H1 (cell line): ENCODE measurements at regions not wholly inside any gene's neighbourhood (a gene's known extent, or its start where the extent isn't known, plus 50 kb on each side); places are given as distances from the start of the nearest gene placed in this dataset.

Experiments used
- CTCF ChIA-PET: fragments of 300-600 bp; sonication (Branson Sonifier 250); formaldehyde crosslinking; loops from one replicate; lab custom pipeline; 2021; ENCODE audit not compliant: partially characterized antibody; lab: Charles Lee
- POLR2A ChIA-PET: fragments of 300-600 bp; sonication (Branson Sonifier 250); formaldehyde crosslinking; loops from one replicate; lab custom pipeline; 2021; ENCODE audit warnings: inconsistent platforms; ENCODE audit not compliant: partially characterized antibody; lab: Charles Lee
- DNase-seq, 2 experiments: peaks; one replicate each; pipeline versions ENCODE4 v3.0.0 to v3.0.0-alpha.2; 2010 to 2022; ENCODE audit warnings: low spot score in 2 of 2, low read depth in 1 of 2, mixed read lengths in 1 of 2
- FAIRE-seq: peaks from 2 replicates; lab custom pipeline; 2011; peaks lifted over from hg19 to GRCh38; lab: Jason Lieb, UNC
- H2AFZ ChIP-seq: 2 replicates; pipeline ENCODE4 v1.8.1; 2012; ENCODE audit warnings: low read length, inconsistent platforms
- H2AK5ac ChIP-seq: 2 replicates; pipeline ENCODE4 v1.6.1; 2013; ENCODE audit warnings: low read depth, low read length
- H2BK120ac ChIP-seq: replicated peaks from 2 replicates; pipeline ENCODE3; 2013; ENCODE audit warnings: low read depth, low read length, inconsistent platforms
- H2BK12ac ChIP-seq: 2 replicates; pipeline ENCODE4 v1.6.1; 2013; ENCODE audit warnings: low read depth, low read length
- H2BK15ac ChIP-seq: 2 replicates; pipeline ENCODE4 v1.6.1; 2013; ENCODE audit warnings: low read length
- H2BK20ac ChIP-seq: 2 replicates; pipeline ENCODE4 v1.6.1; 2013; ENCODE audit warnings: low read length
- H2BK5ac ChIP-seq: 2 replicates; pipeline ENCODE4 v1.6.1; 2013; ENCODE audit warnings: low read depth, low read length
- H3K14ac ChIP-seq: 2 replicates; pipeline ENCODE4 v1.6.1; 2013; ENCODE audit warnings: inconsistent platforms; ENCODE audit not compliant: insufficient read length
- H3K18ac ChIP-seq: 2 replicates; pipeline ENCODE4 v1.6.1; 2013; ENCODE audit warnings: low read length; ENCODE audit errors: extremely low read depth
- H3K23ac ChIP-seq: 2 replicates; pipeline ENCODE4 v1.6.1; 2013; ENCODE audit warnings: inconsistent platforms; ENCODE audit not compliant: insufficient read length
- H3K23me2 ChIP-seq: 2 replicates; pipeline ENCODE4 v1.6.1; 2013; ENCODE audit warnings: low read depth, low read length
- H3K27ac ChIP-seq: 2 replicates; pipeline ENCODE4 v1.6.1; 2011; ENCODE audit warnings: low read depth, low read length, inconsistent platforms
- H3K27me3 ChIP-seq, 4 experiments: replicated peaks in 1 of 4; 1 replicate in 1 of 4; 2 replicates in 3 of 4; pipeline versions ENCODE4 v1.6.1 to v1.8.1; 2011 to 2013; ENCODE audit warnings: low read length in 3 of 4, mild to moderate bottlenecking in 3 of 4, inconsistent platforms in 2 of 4, mixed read lengths in 2 of 4, moderate library complexity in 1 of 4; ENCODE audit not compliant: control insufficient read depth in 3 of 4, insufficient read depth in 3 of 4; ENCODE audit errors: extremely low read depth in 1 of 4
- H3K36me3 ChIP-seq, 4 experiments: 2 replicates each; pipeline versions ENCODE4 v1.6.1 to v1.8.1; 2011 to 2013; ENCODE audit warnings: mild to moderate bottlenecking in 4 of 4, low read length in 3 of 4, moderate library complexity in 2 of 4, control low read depth in 1 of 4, inconsistent platforms in 1 of 4; ENCODE audit not compliant: insufficient read depth in 4 of 4, control insufficient read depth in 2 of 4
- H3K4ac ChIP-seq: replicated peaks from 2 replicates; pipeline ENCODE3; 2013; ENCODE audit warnings: low read length, low read depth, mixed read lengths, inconsistent platforms; ENCODE audit not compliant: insufficient read length
- H3K4me1 ChIP-seq, 4 experiments: replicated peaks in 1 of 4; 1 replicate in 1 of 4; 2 replicates in 3 of 4; pipeline versions ENCODE4 v1.6.1 to v1.8.1; 2011 to 2013; ENCODE audit warnings: low read length in 3 of 4, inconsistent platforms in 2 of 4, mixed read lengths in 1 of 4; ENCODE audit not compliant: insufficient read depth in 4 of 4, control insufficient read depth in 3 of 4
- H3K4me2 ChIP-seq, 2 experiments: 2 replicates each; pipeline versions ENCODE4 v1.6.1 to v1.8.1; 2011 to 2013; ENCODE audit warnings: low read depth in 2 of 2, low read length in 2 of 2, control low read depth in 1 of 2, inconsistent platforms in 1 of 2, mild to moderate bottlenecking in 1 of 2; ENCODE audit not compliant: insufficient read depth in 1 of 2
- H3K4me3 ChIP-seq, 4 experiments: fragments of 200-600, 300-600 bp in 1 of 4; sonication (generic), shearing (Covaris generic), sonication (Bioruptor Twin) in 1 of 4; 2 replicates each; pipeline versions ENCODE4 v1.5.1 to v1.8.1; 2011 to 2016; ENCODE audit warnings: low read length in 4 of 4, low read depth in 3 of 4, control low read depth in 2 of 4, inconsistent platforms in 2 of 4, mild to moderate bottlenecking in 2 of 4, mixed read lengths in 1 of 4, moderate library complexity in 1 of 4; ENCODE audit not compliant: insufficient read depth in 2 of 4; ENCODE audit errors: extremely low read depth in 1 of 4
- H3K56ac ChIP-seq: replicated peaks from 2 replicates; pipeline ENCODE3; 2013; ENCODE audit warnings: low read depth, mild to moderate bottlenecking, mixed read lengths, low read length, inconsistent platforms; ENCODE audit not compliant: insufficient read length
- H3K79me1 ChIP-seq: 2 replicates; pipeline ENCODE4 v1.6.1; 2013; ENCODE audit warnings: low read depth, low read length, control low read depth
- H3K79me2 ChIP-seq, 2 experiments: 2 replicates each; pipeline versions ENCODE4 v1.6.1 to v1.8.1; 2012 to 2013; ENCODE audit warnings: low read length in 2 of 2, mild to moderate bottlenecking in 2 of 2, inconsistent platforms in 1 of 2; ENCODE audit not compliant: insufficient read depth in 2 of 2, control insufficient read depth in 1 of 2
- H3K9ac ChIP-seq, 4 experiments: replicated peaks in 1 of 4; 1 replicate in 1 of 4; 2 replicates in 3 of 4; pipeline versions ENCODE4 v1.6.1 to v1.8.1; 2011 to 2013; ENCODE audit warnings: low read depth in 3 of 4, low read length in 3 of 4, control low read depth in 2 of 4, mild to moderate bottlenecking in 2 of 4, moderate library complexity in 2 of 4, inconsistent platforms in 1 of 4; ENCODE audit errors: extremely low read depth in 1 of 4
- H3K9me3 ChIP-seq, 2 experiments: 2 replicates each; pipeline versions ENCODE4 v1.6.1 to v1.8.1; 2012 to 2013; ENCODE audit warnings: mild to moderate bottlenecking in 2 of 2, moderate library complexity in 2 of 2, control low read depth in 1 of 2, inconsistent platforms in 1 of 2, low read depth in 1 of 2, low read length in 1 of 2, mixed read lengths in 1 of 2; ENCODE audit not compliant: insufficient read depth in 2 of 2
- H4K20me1 ChIP-seq, 2 experiments: replicated peaks in 1 of 2; 2 replicates each; pipeline versions ENCODE3 to v1.8.1; 2011 to 2013; ENCODE audit warnings: inconsistent platforms in 2 of 2, low read length in 2 of 2, mild to moderate bottlenecking in 1 of 2; ENCODE audit not compliant: insufficient read depth in 2 of 2, control insufficient read depth in 1 of 2
- H4K5ac ChIP-seq: 2 replicates; pipeline ENCODE4 v1.6.1; 2013; ENCODE audit warnings: low read length, low read depth, mixed read lengths, inconsistent platforms; ENCODE audit not compliant: insufficient read length
- H4K8ac ChIP-seq: 2 replicates; pipeline ENCODE4 v1.8.0; 2013; ENCODE audit warnings: mild to moderate bottlenecking, moderate library complexity, low read length, inconsistent platforms; ENCODE audit not compliant: insufficient read depth; ENCODE audit errors: extremely low read depth
- H4K91ac ChIP-seq: replicated peaks from 2 replicates; pipeline ENCODE3; 2013; ENCODE audit warnings: low read length, mixed read lengths, inconsistent platforms; ENCODE audit not compliant: insufficient read length
- BCL11A ChIP-seq, 2 experiments: IDR thresholded peaks; one replicate each; pipeline ENCODE4 v1.6.1; 2011; ENCODE audit warnings: low read depth in 2 of 2, low read length in 2 of 2, mild to moderate bottlenecking in 2 of 2
- CREB1 ChIP-seq: IDR thresholded peaks from 2 replicates; pipeline ENCODE4 v1.6.1; 2012; ENCODE audit warnings: inconsistent platforms
- CTCF ChIP-seq, 3 experiments: IDR thresholded peaks; 1 replicate in 2 of 3; 2 replicates in 1 of 3; pipeline versions ENCODE4 v1.5.1 to v1.6.1; 2011; ENCODE audit warnings: low read length in 3 of 3, mild to moderate bottlenecking in 3 of 3, inconsistent platforms in 2 of 3, low read depth in 1 of 3, moderate library complexity in 1 of 3; ENCODE audit not compliant: insufficient read depth in 1 of 3; ENCODE audit errors: control extremely low read depth in 1 of 3
- EZH2 ChIP-seq: fragments of 200-600 bp; sonication (generic); IDR thresholded peaks from 2 replicates; pipeline ENCODE4 v1.7.1; 2012; ENCODE audit warnings: low read depth, mild to moderate bottlenecking, moderate library complexity, low read length, inconsistent platforms; ENCODE audit not compliant: severe bottlenecking
- FOSL1 ChIP-seq: IDR thresholded peaks from 2 replicates; pipeline ENCODE4 v1.6.1; 2011; ENCODE audit warnings: mild to moderate bottlenecking, low read depth, low read length, moderate library complexity; ENCODE audit not compliant: insufficient read depth
- KDM1A ChIP-seq: fragments of 200-600, 300-600 bp; sonication (generic); IDR thresholded peaks from 2 replicates; pipeline ENCODE4 v1.7.1; 2016; ENCODE audit warnings: mild to moderate bottlenecking, low read length, borderline replicate concordance
- SP4 ChIP-seq: IDR thresholded peaks from 2 replicates; pipeline ENCODE4 v1.6.1; 2012; ENCODE audit warnings: low read length, inconsistent platforms
- SUZ12 ChIP-seq: fragments of 200-600 bp; sonication (generic); IDR thresholded peaks from 2 replicates; pipeline ENCODE4 v1.6.1; 2012; ENCODE audit warnings: mild to moderate bottlenecking, inconsistent platforms, low read length, moderate library complexity, mixed read lengths
- WGBS, 2 experiments: shearing (Covaris generic) in 1 of 2; methylation state at CpG; one replicate each; pipeline versions ENCODE4 v1.1.6 to v1.1.7; 2013 to 2015; ENCODE audit warnings: low lambda C conversion rate in 2 of 2, mixed read lengths in 2 of 2, inconsistent platforms in 1 of 2, low coverage in 1 of 2, missing lambda C conversion rate in 1 of 2; ENCODE audit not compliant: insufficient replicate concordance in 2 of 2, insufficient coverage in 1 of 2, insufficient read length in 1 of 2; ENCODE audit errors: extremely low coverage in 1 of 2, missing lambda C conversion rate in 1 of 2; 5-methylcytosine and 5-hydroxymethylcytosine counted together
- TF ChIP-seq, protein P1 (sequence below): IDR thresholded peaks from 2 replicates; pipeline ENCODE4 v1.6.1; 2012; ENCODE audit warnings: inconsistent platforms

DNA sequence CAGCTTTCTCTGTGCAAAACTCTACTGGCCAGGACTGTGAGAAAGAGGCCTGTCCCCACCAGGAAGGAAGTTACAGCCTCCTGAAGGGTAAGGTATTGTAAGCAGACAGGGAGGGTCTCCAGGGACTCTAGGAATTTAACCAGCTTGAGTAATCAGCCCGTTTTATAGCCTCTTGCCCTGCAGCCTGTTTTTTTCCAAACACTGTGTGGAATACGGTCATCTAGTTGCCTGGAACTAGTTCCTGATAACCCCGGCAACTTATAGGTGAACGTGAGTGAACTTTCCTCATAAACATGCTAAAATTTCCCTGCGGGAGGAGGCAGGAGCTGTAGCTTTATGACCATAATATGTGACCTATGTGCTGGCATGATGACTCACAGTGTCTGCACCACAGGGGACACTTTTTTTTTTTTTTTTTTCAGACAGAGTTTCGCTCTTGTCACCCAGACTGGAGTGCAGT, 60.1 kb upstream of the DAZL start:
- Histone ChIP-seq H4K91ac (peak overlapping the region; percentile 93), H4K8ac (no peak overlapping the region), H2BK120ac (peak overlapping the region; percentile 93), H2BK15ac (no peak overlapping the region), H3K18ac (peak overlapping the region; percentile 60), H3K27ac (peak overlapping the region; percentile 33), H3K23me2 (no peaks in the 10 kb centered on the region), H3K4me1 (peaks cover 0 to 25% (median 18%) of the 10 kb centered on the region in 4 experiments; a peak in 6 of 7 replicates), H3K4me2 (peak overlapping the region in 1 of 2 experiments; percentile 21; a peak in 1 of 4 replicates), H2BK20ac (peak overlapping the region; percentile 94), H2BK5ac (peak overlapping the region; percentile 91), H3K9ac (no peak overlapping the region; a peak in 1 of 7 replicates), H4K5ac (peak overlapping the region; percentile 49), H3K4ac (peak overlapping the region; percentile 38), H3K27me3 (no peaks in the 10 kb centered on the region), H3K14ac (no peak overlapping the region), H2AFZ (no peak overlapping the region), H3K36me3 (peaks cover 0 to 42% (median 15%) of the 10 kb centered on the region in 4 experiments; a peak in 6 of 8 replicates), H2BK12ac (peak overlapping the region; percentile 75), H4K20me1 (no peaks in the 10 kb centered on the region), H3K4me3 (no peak overlapping the region), H3K79me1 (no peaks in the 10 kb centered on the region; the same call in 1 of the 2 replicates), H3K79me2 (peaks cover 0 to 34% of the 10 kb centered on the region in 2 experiments; a peak in 2 of 4 replicates), H2AK5ac (no peak overlapping the region), H3K23ac (no peak overlapping the region), H3K56ac (no peak overlapping the region), H3K9me3 (peaks cover 3 to 15% of the 10 kb centered on the region in 2 experiments; a peak in 2 of 4 replicates)
- FAIRE-seq: peak; percentile 7
- ChIA-PET CTCF (interaction anchor here (0.7 to 1.6 kb wide), 6 partner anchors 9 to 145 kb away, joined by 3 to 4 read pairs (median 3); no protein-coding TSS in a partner anchor), POLR2A (interaction anchor here (0.9 to 2.3 kb wide), 5 partner anchors 9 to 32 kb away, joined by 3 to 10 read pairs (median 3); no protein-coding TSS in a partner anchor)
- WGBS, 2 experiments: 65% methylated on average over 5 of the region's 6 CpGs; no CpG with 5 or more reads in 1 of the 2 experiments
- DNase-seq: no peak
- TF ChIP-seq FOSL1: no peak
- no peak for TF ChIP-seq CREB1
- TF ChIP-seq KDM1A: no peak
- no peak for TF ChIP-seq SUZ12
- no peak for TF ChIP-seq BCL11A (IDR thresholded peaks at IDR 0.05; ENCODE audit: low read depth in 2 of 2, low read length in 2 of 2)
- no peak for TF ChIP-seq CTCF (IDR thresholded peaks at IDR 0.05; ENCODE audit: control extremely low read depth in 1 of 3, insufficient read depth in 1 of 3, low read depth in 1 of 3, low read length in 3 of 3)
- TF ChIP-seq, protein P1, sequence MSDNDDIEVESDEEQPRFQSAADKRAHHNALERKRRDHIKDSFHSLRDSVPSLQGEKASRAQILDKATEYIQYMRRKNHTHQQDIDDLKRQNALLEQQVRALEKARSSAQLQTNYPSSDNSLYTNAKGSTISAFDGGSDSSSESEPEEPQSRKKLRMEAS: no peak
- TF ChIP-seq EZH2: no peak
- TF ChIP-seq SP4: no peak
- TF ChIP-seq, all 59 proteins: peak for 0
